OCI-LY1 (cell line): ENCODE measurements at regions not wholly inside any gene's neighbourhood (a gene's known extent, or its start where the extent isn't known, plus 50 kb on each side); places are given as distances from the start of the nearest gene placed in this dataset.

ENCODE experiments used
- CTCF ChIP-seq: fragments of 200-600 bp; sonication (generic), shearing (Covaris generic); IDR thresholded peaks from 2 replicates; pipeline ENCODE4 v1.5.1; 2017; ENCODE audit warnings: mild to moderate bottlenecking, antibody characterized with exemption, low read length, moderate library complexity, mixed read lengths
- EZH2 ChIP-seq: fragments of 200-600 bp; sonication (generic), shearing (Covaris generic); IDR thresholded peaks from 2 replicates; pipeline ENCODE4 v1.8.0; 2017; ENCODE audit warnings: borderline replicate concordance, mixed run types, mild to moderate bottlenecking, antibody characterized with exemption, low read length, moderate library complexity, mixed read lengths

- TF ChIP-seq CTCF (no peak), EZH2 (no peak)
Observed at GRCh38 chr9:115978659-115979096, 174.9 kb upstream of the PAPPA start.
